Renal cortical epithelial cell (primary cell): ENCODE measurements at regions not wholly inside any gene's neighbourhood (a gene's known extent, or its start where the extent isn't known, plus 50 kb on each side); places are given as distances from the start of the nearest gene placed in this dataset.
"Not testable (repeated sequence)": the region's sequence is repeated elsewhere in the genome, so short reads cannot be mapped to it uniquely, and the experiment has no call there.

Experiments used
- DNase-seq: peaks from one replicate; pipeline ENCODE4 v3.0.0-alpha.2; 2011; ENCODE audit warnings: low read depth

- no peak for DNase-seq
Measured at GRCh38 chr14:38589747-38590350, 334.0 kb upstream of the CLEC14A start.

- no peak for DNase-seq
Measured at GRCh38 chr14:38583471-38583870, 327.6 kb upstream of the CLEC14A start.

- no peak for DNase-seq
Measured at GRCh38 chr14:38578278-38578681, 322.4 kb upstream of the CLEC14A start.

GRCh38 chr14:38567703-38568102 lies 311.8 kb upstream of the CLEC14A start:
- no peak for DNase-seq

GRCh38 chr14:38561657-38562056 lies 305.8 kb upstream of the CLEC14A start:
- no peak for DNase-seq

- DNase-seq = no peak
Measured at GRCh38 chr14:38559711-38560110, 303.8 kb upstream of the CLEC14A start.

- not testable (repeated sequence) for DNase-seq
Measured at GRCh38 chr14:38557391-38557790, 301.5 kb upstream of the CLEC14A start.

GRCh38 chr14:38556252-38556651 lies 300.4 kb upstream of the CLEC14A start:
- DNase-seq = no peak

- DNase-seq = no peak
Measured at GRCh38 chr14:38554026-38554425, 298.1 kb upstream of the CLEC14A start.

GRCh38 chr14:38553586-38553985 lies 297.7 kb upstream of the CLEC14A start:
- peak; percentile 12 for DNase-seq

- no peak for DNase-seq
Measured at GRCh38 chr14:38549564-38549963, 293.7 kb upstream of the CLEC14A start.

- no peak for DNase-seq
Measured at GRCh38 chr14:38547961-38548490, 292.1 kb upstream of the CLEC14A start.

- DNase-seq = no peak
Measured at GRCh38 chr14:38546932-38547551, 291.1 kb upstream of the CLEC14A start.

GRCh38 chr14:38544776-38545175 lies 288.9 kb upstream of the CLEC14A start:
- no peak for DNase-seq

GRCh38 chr14:38543851-38544250 lies 288.0 kb upstream of the CLEC14A start:
- not testable (repeated sequence) for DNase-seq

- not testable (repeated sequence) for DNase-seq
Measured at GRCh38 chr14:38538053-38538452, 282.2 kb upstream of the CLEC14A start.

GRCh38 chr14:38536376-38537038 lies 280.6 kb upstream of the CLEC14A start:
- no peak for DNase-seq

- no peak for DNase-seq
Measured at GRCh38 chr14:38528582-38528981, 272.7 kb upstream of the CLEC14A start.

GRCh38 chr14:38527502-38527878 lies 271.6 kb upstream of the CLEC14A start:
- no peak for DNase-seq

GRCh38 chr14:38526826-38527501 lies 271.1 kb upstream of the CLEC14A start:
- DNase-seq = no peak

GRCh38 chr14:38524636-38525509 lies 269.0 kb upstream of the CLEC14A start:
- DNase-seq = no peak

GRCh38 chr14:38522724-38523123 lies 266.8 kb upstream of the CLEC14A start:
- no peak for DNase-seq
